Vagina (tissue), 2 donors: ENCODE measurements at regions not wholly inside any gene's neighbourhood (a gene's known extent, or its start where the extent isn't known, plus 50 kb on each side); places are given as distances from the start of the nearest gene placed in this dataset.

ENCODE experiments used
- DNase-seq, 2 donors: peaks; one replicate each; pipeline ENCODE4 v3.0.0-alpha.2; 2017; ENCODE audit errors: extremely low spot score in 2 of 2
- H3K27ac ChIP-seq: fragments of 200-600 bp; sonication (generic); one replicate; pipeline ENCODE4 v1.5.1; 2019
- H3K27me3 ChIP-seq: fragments of 200-600 bp; sonication (generic); one replicate; pipeline ENCODE4 v1.5.1; 2019
- H3K36me3 ChIP-seq, 2 donors: fragments of 200-600 bp; sonication (generic); one replicate each; pipeline ENCODE4 v1.5.1; 2017 to 2019
- H3K4me1 ChIP-seq: fragments of 200-600 bp; sonication (generic); one replicate; pipeline ENCODE4 v1.5.1; 2019
- H3K4me3 ChIP-seq, 2 donors: fragments of 200-600 bp; sonication (generic); 1 replicate in 1 of 2; 2 replicates in 1 of 2; pipeline ENCODE4 v1.5.1; 2016 to 2019
- H3K9me3 ChIP-seq: fragments of 200-600 bp; sonication (generic); one replicate; pipeline ENCODE4 v1.5.1; 2019
- CTCF ChIP-seq, 3 experiments: fragments of 450-650 bp in 2 of 3; fragments of 200-600 bp in 1 of 3; sonication (generic) in 1 of 3; IDR thresholded peaks; one replicate each; pipeline ENCODE4 v1.5.1; 2017 to 2019; ENCODE audit warnings: antibody characterized with exemption in 3 of 3, mild to moderate bottlenecking in 2 of 3, moderate library complexity in 2 of 3
- POLR2A ChIP-seq, 2 donors: fragments of 450-650 bp; IDR thresholded peaks; one replicate each; pipeline ENCODE4 v1.6.1; 2017; ENCODE audit warnings: antibody characterized with exemption in 2 of 2, mild to moderate bottlenecking in 2 of 2, moderate library complexity in 2 of 2
- POLR2AphosphoS5 ChIP-seq, 2 donors: sonication (generic); formaldehyde crosslinking; IDR thresholded peaks; one replicate each; pipeline ENCODE4 v1.9.0; 2017; ENCODE audit warnings: antibody characterized with exemption in 2 of 2, mild to moderate bottlenecking in 2 of 2, low read depth in 1 of 2; ENCODE audit not compliant: insufficient read depth in 1 of 2
- intact Hi-C: fragments of 100-400 bp; cut with DNase I; formaldehyde crosslinking; loops from one replicate; pipeline ENCODE4 v1.15.1; 2023

GRCh38 chr5:74056107-74056788, 430.3 kb downstream of the ARHGEF28 start:
- H3K27me3 ChIP-seq = no peaks in the 10 kb centered on the region
- no peak overlapping the region for H3K27ac ChIP-seq
- no peak for DNase-seq
- H3K4me3 ChIP-seq = no peak overlapping the region
- no peaks in the 10 kb centered on the region for H3K9me3 ChIP-seq
- no peaks in the 10 kb centered on the region for H3K36me3 ChIP-seq
- TF ChIP-seq POLR2A (IDR thresholded peaks at IDR 0.05) = no peak
- no peaks in the 10 kb centered on the region for H3K4me1 ChIP-seq
- intact Hi-C loops = no loop called here

- H3K4me1 ChIP-seq = no peaks in the 10 kb centered on the region
- intact Hi-C loops = no loop called here
- no peaks in the 10 kb centered on the region for H3K36me3 ChIP-seq
- no peak for TF ChIP-seq CTCF (IDR thresholded peaks at IDR 0.05)
- no peak for TF ChIP-seq POLR2A (IDR thresholded peaks at IDR 0.05)
- TF ChIP-seq POLR2AphosphoS5 (IDR thresholded peaks at IDR 0.05; ENCODE audit: insufficient read depth in 1 of 2, low read depth in 1 of 2) = no peak
- H3K27me3 ChIP-seq = no peaks in the 10 kb centered on the region
- H3K27ac ChIP-seq = no peak overlapping the region
- H3K4me3 ChIP-seq = no peak overlapping the region
- H3K9me3 ChIP-seq = no peaks in the 10 kb centered on the region
- no peak for DNase-seq
These were observed 429.6 kb downstream of the ARHGEF28 start for GRCh38 chr5:74055486-74056106.

- Histone ChIP-seq H3K27ac (no peak overlapping the region), H3K9me3 (no peaks in the 10 kb centered on the region), H3K36me3 (no peaks in the 10 kb centered on the region), H3K4me1 (no peaks in the 10 kb centered on the region), H3K27me3 (no peaks in the 10 kb centered on the region), H3K4me3 (no peak overlapping the region)
- no peak for DNase-seq
- TF ChIP-seq POLR2A (IDR thresholded peaks at IDR 0.05) = no peak
- TF ChIP-seq CTCF (IDR thresholded peaks at IDR 0.05) = no peak
- no peak for TF ChIP-seq POLR2AphosphoS5 (IDR thresholded peaks at IDR 0.05; ENCODE audit: insufficient read depth in 1 of 2, low read depth in 1 of 2)
- intact Hi-C loops = no loop called here
These were observed 428.8 kb downstream of the ARHGEF28 start for GRCh38 chr5:74054641-74055421.

GRCh38 chr5:74054139-74054538, 428.1 kb downstream of the ARHGEF28 start:
- H3K27ac ChIP-seq = no peak overlapping the region
- H3K27me3 ChIP-seq = no peaks in the 10 kb centered on the region
- no peaks in the 10 kb centered on the region for H3K9me3 ChIP-seq
- H3K4me1 ChIP-seq = no peaks in the 10 kb centered on the region
- TF ChIP-seq POLR2AphosphoS5 (IDR thresholded peaks at IDR 0.05; ENCODE audit: insufficient read depth in 1 of 2, low read depth in 1 of 2) = no peak
- TF ChIP-seq POLR2A (IDR thresholded peaks at IDR 0.05) = no peak
- TF ChIP-seq CTCF (IDR thresholded peaks at IDR 0.05) = no peak
- no peak for DNase-seq
- intact Hi-C loops = no loop called here
- H3K36me3 ChIP-seq = no peaks in the 10 kb centered on the region
- H3K4me3 ChIP-seq = no peak overlapping the region

- H3K27ac ChIP-seq = no peak overlapping the region
- no peaks in the 10 kb centered on the region for H3K4me1 ChIP-seq
- intact Hi-C loops = no loop called here
- H3K4me3 ChIP-seq = no peak overlapping the region
- H3K36me3 ChIP-seq = no peaks in the 10 kb centered on the region
- no peak for DNase-seq
- TF ChIP-seq CTCF (IDR thresholded peaks at IDR 0.05) (no peak), POLR2AphosphoS5 (IDR thresholded peaks at IDR 0.05; ENCODE audit: insufficient read depth in 1 of 2, low read depth in 1 of 2) (no peak), POLR2A (IDR thresholded peaks at IDR 0.05) (no peak)
- no peaks in the 10 kb centered on the region for H3K27me3 ChIP-seq
- H3K9me3 ChIP-seq = no peaks in the 10 kb centered on the region
These were observed 426.6 kb downstream of the ARHGEF28 start for GRCh38 chr5:74052441-74053221.
